Right cardiac atrium (tissue), 5 donors: ENCODE measurements at regions not wholly inside any gene's neighbourhood (a gene's known extent, or its start where the extent isn't known, plus 50 kb on each side); places are given as distances from the start of the nearest gene placed in this dataset.
A peak's percentile ranks its signal among the peaks of the same experiment; 100 is the strongest.

Source experiments
- ATAC-seq, 2 donors: fragments of 200-7000 bp; cut with Tn5 transposase; one replicate each; pipeline versions ENCODE4 v1.8.0 to v1.9.1; 2020; ENCODE audit warnings: moderate library complexity in 2 of 2, mild to moderate bottlenecking in 1 of 2
- DNase-seq, 3 donors: peaks; one replicate each; pipeline ENCODE4 v3.0.0-alpha.2; 2020
- H3K27ac ChIP-seq: one replicate; pipeline ENCODE4 v1.5.1; 2013; ENCODE audit warnings: mild to moderate bottlenecking, low read length, control low read depth, moderate library complexity
- H3K27me3 ChIP-seq: one replicate; pipeline ENCODE4 v1.6.1; 2013; ENCODE audit not compliant: control insufficient read depth, insufficient read depth
- H3K4me1 ChIP-seq: one replicate; pipeline ENCODE4 v1.6.1; 2013; ENCODE audit warnings: low read length; ENCODE audit not compliant: control insufficient read depth, insufficient read depth
- H3K4me3 ChIP-seq: one replicate; pipeline ENCODE4 v1.5.1; 2013; ENCODE audit warnings: low read length, control low read depth
- H3K9me3 ChIP-seq: one replicate; pipeline ENCODE4 v1.6.1; 2013; ENCODE audit warnings: low read length; ENCODE audit not compliant: control insufficient read depth
- WGBS: extraction: QIAGEN DNeasy Blood & Tissue Kit; methylation state at CpG from one replicate; pipeline ENCODE4 v1.1.7; 2013; 5-methylcytosine and 5-hydroxymethylcytosine counted together
- intact Hi-C, 4 donors: fragments of 100-400 bp; cut with DNase I; formaldehyde crosslinking; loops; one replicate each; pipeline versions ENCODE4 v1.11.0 to v1.14.0; 2022 to 2023
- donor health status: healthy with polysubstance abuse.
- donor health status: DM: no; HTN: yes; CAD: no.
- donor health status: DM: no; HTN: no; CAD: no.
- donor health status: DM: no; HTN: yes; CAD: no; lungs with severe emphysema.
- donor health status: DM: yes; HTN: yes; CAD: no.

DNA sequence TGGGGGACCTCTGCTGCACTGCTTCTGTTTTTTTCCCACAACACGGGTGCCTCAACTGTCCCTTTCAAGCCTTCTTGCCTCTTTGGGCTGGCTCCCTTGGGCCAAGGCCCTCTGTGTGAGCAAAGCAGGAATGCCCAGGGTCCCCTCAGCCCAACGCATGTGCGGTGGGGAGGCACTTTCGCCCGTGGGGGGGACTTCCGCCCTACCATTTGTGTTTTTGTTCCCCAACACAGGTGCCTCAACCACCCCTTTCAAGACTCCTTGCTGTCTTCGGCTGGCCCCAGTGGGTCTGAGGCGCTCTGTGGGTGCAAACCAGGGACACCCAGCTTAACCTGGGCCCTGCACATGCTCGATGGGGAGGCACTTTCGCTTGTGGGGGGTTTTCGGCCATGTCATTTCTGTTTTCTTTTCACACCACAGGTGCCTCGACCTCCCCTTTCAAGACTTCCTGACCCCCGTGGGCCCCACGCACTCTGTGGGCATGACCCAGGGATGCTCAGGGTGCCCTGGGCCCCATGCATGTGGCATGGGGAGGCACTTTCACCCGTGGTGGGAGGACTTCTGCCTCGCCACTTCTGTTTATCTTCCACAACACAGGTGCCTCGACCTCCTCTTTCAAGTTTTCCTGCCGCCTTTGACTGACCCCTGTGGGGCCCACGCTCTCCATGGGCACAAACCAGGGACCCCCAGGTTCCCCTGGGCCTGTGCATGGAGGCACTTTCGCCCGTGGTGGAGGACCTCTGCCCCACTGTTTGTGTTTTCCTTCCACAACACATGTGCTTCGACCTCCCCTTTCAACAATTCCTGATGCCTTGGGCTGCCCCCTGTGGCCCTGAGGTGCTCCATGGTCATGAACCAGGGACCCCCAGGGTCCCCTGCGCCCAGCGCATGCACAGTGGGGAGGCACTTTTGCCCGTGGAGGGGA lies 365.7 kb downstream of the ALG10 start:
- ATAC-seq (no peak), DNase-seq (peak in 2 of 3 donors; percentile 18 to 51)
- 72% methylated on average over 25 of the region's 25 CpGs for WGBS
- Histone ChIP-seq H3K4me3 (no peak overlapping the region), H3K9me3 (no peaks in the 10 kb centered on the region), H3K27ac (no peak overlapping the region), H3K4me1 (no peaks in the 10 kb centered on the region), H3K27me3 (no peaks in the 10 kb centered on the region)
- intact Hi-C loops, result no loop called here

DNA sequence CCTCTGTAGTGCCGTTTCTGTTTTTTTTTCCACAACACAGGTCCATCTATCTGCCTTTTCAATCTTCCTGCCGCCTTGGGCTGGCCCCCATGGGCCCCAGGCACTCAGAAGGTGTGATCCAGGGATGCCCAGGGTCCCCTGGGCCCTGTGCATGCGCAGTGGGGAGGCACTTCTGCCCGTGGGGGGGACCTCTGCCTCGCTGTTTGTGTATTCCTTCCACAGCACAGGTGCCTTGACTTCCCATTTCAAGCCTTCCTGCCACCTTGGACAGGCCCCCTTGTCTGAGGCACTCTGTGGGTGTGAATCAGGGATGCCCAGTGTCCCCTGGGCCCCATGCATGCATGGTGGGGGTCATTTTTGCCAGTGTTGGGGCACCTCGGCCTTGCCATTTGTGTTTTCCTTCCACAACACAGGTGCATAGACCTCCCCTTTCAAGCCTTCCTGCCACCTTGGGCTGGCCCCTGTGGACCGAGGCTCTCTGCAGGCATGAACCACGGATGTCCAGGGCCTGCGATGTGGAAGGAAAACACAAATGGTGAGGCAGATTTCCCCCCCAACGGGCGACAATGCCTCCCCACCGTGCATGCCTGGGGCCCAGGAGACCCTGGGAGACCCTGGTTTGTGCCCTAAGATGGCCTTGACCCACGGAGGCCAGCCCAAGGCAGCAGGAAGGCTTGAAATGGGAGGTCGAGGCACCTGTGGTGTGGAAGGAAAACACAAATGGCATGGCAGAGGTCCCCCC lies 366.5 kb downstream of the ALG10 start:
- intact Hi-C loops, result no loop called here
- no peak overlapping the region for H3K4me3 ChIP-seq
- H3K4me1 ChIP-seq, result no peaks in the 10 kb centered on the region
- DNase-seq (peak in 2 of 3 donors; percentile 19 to 22), ATAC-seq (no peak)
- no peaks in the 10 kb centered on the region for H3K9me3 ChIP-seq
- 60% methylated on average over 14 of the region's 14 CpGs for WGBS
- H3K27ac ChIP-seq, result no peak overlapping the region
- H3K27me3 ChIP-seq, result no peaks in the 10 kb centered on the region

DNA sequence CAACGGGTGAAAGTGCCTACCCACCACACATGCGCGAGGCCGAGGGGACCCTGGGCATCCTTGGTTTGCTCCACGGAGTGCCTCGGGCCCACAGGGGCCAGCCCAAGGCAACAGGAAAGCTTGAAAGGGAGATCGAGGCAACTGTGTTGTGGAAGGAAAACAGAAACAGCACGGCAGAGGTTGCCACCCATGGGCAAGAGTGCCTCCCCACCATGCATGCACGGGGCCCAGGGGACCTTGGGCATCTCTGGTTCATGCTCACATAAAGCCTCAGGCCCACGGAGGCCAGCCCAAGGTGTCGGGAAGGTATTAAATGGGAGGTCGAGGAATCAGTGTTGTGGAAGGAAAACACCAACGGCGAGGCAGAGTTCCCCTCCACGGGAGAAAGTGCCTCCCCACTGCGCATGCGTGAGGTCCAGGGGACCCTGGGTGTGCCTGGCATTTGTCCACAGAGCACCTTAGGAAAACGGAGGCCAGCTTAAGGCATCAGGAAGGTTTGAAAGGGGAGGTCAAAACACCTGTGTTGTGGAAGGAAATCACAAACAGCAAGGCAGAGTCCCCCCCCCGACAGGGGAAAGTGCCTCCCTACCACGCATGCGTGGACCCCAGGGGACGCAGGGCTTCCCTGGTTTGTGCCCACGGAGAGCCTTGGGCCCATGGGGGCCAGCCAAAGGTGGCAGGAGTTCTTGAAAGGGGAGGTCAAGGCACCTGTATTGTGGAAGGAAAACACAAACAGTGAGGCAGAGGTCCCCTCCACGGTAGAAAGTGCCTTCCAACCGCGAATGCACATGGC lies 367.3 kb downstream of the ALG10 start:
- intact Hi-C loops, result no loop called here
- peak in 2 of 3 donors; percentile 10 to 17 for DNase-seq
- H3K9me3 ChIP-seq, result no peaks in the 10 kb centered on the region

DNA sequence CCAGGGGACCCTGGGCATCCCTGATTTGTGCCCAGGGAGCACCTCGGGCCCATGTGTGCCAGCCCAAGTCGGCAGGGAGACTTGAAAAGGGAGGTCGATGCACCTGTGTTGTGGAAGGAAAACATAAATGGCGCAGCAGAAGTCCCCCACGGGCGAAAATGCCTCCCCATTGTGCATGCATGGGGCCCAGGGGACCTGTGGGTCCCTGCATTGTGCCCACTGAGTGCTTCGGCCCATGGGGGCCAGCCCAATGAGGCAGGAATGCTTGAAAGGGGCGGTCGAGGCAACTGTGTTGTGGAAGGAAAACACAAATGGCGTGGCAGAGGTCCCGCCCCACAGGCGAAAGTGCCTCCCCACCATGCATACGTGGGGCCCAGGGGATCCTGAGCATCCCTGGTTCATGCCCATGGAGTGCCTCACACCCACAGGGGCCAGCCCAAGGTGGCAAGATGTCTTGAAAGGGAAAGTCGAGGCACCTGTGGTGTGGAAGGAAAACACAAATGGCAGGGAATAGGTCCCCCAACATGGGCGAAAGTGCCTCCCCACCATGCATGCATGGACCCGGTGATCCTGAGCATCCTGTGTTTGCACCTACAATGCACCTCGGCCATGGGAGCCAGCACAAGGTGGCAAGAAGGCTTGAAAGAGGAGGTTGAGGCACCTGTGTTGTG lies 368.0 kb downstream of the ALG10 start:
- H3K27me3 ChIP-seq, result no peaks in the 10 kb centered on the region
- H3K4me3 ChIP-seq, result no peak overlapping the region
- no peaks in the 10 kb centered on the region for H3K4me1 ChIP-seq
- 69% methylated on average over 17 of the region's 17 CpGs for WGBS
- DNase-seq (peak in 2 of 3 donors; percentile 16 to 27), ATAC-seq (no peak)
- H3K27ac ChIP-seq, result no peak overlapping the region
- no peaks in the 10 kb centered on the region for H3K9me3 ChIP-seq
- intact Hi-C loops, result no loop called here

More for the DNA sequence above, 367.3 kb downstream of the ALG10 start:
- Histone ChIP-seq H3K27me3 (no peaks in the 10 kb centered on the region), H3K27ac (no peak overlapping the region), H3K4me1 (no peaks in the 10 kb centered on the region), H3K4me3 (no peak overlapping the region)
- ATAC-seq, result no peak
- WGBS, result 63% methylated on average over 26 of the region's 26 CpGs

DNA sequence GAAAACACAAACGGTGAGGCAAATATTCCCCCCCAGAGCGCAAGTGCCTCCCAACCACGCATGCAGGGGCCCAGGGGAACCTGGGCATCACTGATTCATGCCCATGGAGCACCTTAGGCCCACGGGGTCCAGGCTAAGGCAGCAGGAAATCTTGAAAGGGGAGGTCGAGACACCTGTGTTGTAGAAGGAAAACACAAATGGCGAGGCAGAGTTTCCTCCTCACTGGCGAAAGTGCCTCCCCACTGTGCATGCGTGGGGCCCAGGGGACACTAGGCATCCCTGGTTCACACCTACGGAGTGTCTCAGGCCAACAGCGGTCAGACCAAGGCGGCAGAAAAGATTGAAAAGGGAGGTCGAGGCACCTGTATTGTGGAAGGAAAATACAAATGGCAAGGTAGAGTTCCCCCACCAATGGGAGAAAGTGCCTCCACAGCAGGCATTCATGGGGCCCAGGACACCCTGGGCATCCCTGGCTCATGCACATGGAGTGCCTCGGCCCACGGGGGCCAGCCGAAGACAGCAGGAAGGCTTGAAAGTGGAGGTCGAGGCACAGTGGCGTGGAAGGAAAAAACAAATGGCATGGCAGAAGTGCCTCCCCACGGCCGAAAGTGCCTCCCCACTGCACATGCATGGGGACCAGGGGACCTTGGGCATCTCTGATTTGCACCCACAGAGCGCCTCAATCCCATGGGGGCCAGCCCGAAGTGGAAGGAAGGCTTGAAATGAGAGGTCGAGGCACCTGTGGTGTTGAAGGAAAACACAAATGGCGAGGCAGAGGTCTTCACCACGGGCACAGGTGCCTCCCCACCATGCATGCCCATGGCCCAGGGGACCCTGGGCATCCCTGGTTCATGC lies 368.8 kb downstream of the ALG10 start:
- Histone ChIP-seq H3K4me3 (no peak overlapping the region), H3K9me3 (no peaks in the 10 kb centered on the region), H3K4me1 (no peaks in the 10 kb centered on the region), H3K27me3 (no peaks in the 10 kb centered on the region), H3K27ac (no peak overlapping the region)
- peak in 2 of 3 donors; percentile 16 to 35 for DNase-seq
- intact Hi-C loops, result no loop called here
- no peak for ATAC-seq
- WGBS, result 72% methylated on average over 24 of the region's 24 CpGs

DNA sequence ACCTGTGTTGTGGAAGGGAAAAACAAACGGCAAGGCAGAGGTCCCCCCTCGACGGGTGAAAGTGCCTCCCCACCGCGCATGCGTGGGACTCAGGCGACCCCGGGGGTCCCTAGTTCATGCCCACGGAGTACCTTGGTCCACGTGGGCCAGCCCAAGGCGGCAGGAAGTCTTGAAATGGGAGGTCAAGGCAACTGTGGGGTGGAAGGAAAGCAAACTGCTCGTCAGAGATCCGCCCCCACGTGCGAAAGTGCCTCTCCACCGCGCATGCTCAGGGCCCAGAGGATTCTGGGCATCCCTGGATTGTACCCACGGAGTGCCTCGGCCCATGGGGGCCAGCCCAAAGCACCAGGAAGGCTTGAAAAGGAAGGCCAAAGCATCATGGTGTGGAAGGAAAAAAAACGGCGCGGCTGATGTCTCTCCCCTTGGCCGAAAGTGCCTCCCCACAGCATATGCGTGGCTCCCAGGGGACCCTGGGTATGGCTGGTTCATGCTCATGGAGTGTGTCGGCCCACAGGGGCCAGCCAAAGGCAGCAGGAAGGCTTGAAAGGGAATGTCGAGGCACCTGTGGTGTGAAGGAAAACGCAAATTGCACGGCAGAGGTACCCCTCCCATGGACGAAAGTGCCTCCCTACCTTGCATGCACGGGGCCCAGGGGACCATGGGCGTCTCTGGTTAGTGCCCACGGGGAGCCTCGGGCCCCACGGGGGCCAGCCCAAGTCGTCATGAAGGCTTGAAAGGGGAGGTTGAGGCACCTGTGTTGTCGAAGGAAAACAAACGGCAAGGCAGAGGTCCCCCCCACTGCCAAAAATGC lies 369.7 kb downstream of the ALG10 start:
- ATAC-seq, result no peak
- no peaks in the 10 kb centered on the region for H3K27me3 ChIP-seq
- 59% methylated on average over 37 of the region's 37 CpGs for WGBS
- intact Hi-C loops, result no loop called here
- no peak overlapping the region for H3K4me3 ChIP-seq
- DNase-seq, result peak in 2 of 3 donors; percentile 18 to 45
- no peaks in the 10 kb centered on the region for H3K9me3 ChIP-seq
- no peak overlapping the region for H3K27ac ChIP-seq
- H3K4me1 ChIP-seq, result no peaks in the 10 kb centered on the region

DNA sequence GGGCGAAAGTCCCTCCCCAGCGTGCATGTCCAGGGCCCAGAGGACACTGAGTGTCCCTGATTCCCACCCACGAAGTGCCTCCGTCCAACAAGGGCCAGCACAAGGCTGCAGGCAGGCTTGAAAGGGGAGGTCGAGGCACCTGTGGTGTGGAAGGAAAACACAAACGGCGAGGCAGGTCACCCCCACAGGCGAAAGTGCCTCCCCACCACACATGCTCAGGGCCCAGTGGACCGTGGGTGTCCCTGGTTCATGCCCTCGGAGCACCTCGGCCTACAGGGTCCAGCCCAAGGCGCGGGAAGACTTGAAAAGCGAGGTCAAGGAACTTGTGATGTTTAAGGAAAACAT lies 370.4 kb downstream of the ALG10 start:
- Histone ChIP-seq H3K4me1 (no peaks in the 10 kb centered on the region), H3K27me3 (no peaks in the 10 kb centered on the region), H3K4me3 (no peak overlapping the region), H3K27ac (no peak overlapping the region), H3K9me3 (no peaks in the 10 kb centered on the region)
- DNase-seq, result peak in 1 of 3 donors; percentile 32
- ATAC-seq, result no peak
- 81% methylated on average over 14 of the region's 14 CpGs for WGBS
- intact Hi-C loops, result no loop called here

DNA sequence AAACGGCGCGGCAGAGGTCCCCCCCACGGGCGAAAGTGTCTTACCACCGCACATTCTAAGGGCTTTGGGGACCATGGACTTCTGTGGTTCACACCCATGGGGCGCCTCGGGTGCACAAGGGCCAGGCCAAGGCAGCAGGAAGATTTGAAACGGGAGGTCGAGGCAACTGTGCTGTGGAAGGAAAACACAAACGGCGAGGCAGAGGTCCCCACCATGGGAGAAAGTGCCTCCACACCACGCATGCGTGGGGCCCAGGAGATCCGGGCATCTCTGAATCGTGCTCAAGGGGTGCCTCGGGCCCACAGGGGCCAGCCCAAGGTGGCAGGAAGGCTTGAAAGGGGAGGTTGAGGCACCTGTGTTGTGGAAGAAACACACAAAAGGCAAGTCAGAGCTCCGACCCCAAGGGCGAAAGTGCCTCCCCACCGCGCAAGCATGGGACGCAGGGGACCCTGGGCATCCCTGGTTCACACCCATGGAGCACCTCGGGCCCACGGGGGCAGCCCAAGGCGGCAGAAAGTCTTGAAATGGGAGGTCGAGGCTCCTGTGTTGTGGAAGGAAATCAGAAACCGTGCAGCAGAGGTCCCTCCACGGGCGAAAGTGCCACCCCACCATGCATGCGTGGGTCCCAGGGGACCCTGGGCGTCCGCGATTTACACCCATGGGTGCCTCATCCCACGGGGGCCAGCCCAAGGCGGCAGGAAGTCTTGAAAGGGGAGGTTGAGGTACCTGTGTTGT lies 371.0 kb downstream of the ALG10 start:
- intact Hi-C loops, result no loop called here
- WGBS, result 62% methylated on average over 35 of the region's 35 CpGs
- Histone ChIP-seq H3K9me3 (no peaks in the 10 kb centered on the region), H3K4me3 (no peak overlapping the region), H3K27ac (no peak overlapping the region), H3K4me1 (no peaks in the 10 kb centered on the region), H3K27me3 (no peaks in the 10 kb centered on the region)
- peak; percentile 2 to 37 (median 33) for DNase-seq
- no peak for ATAC-seq

DNA sequence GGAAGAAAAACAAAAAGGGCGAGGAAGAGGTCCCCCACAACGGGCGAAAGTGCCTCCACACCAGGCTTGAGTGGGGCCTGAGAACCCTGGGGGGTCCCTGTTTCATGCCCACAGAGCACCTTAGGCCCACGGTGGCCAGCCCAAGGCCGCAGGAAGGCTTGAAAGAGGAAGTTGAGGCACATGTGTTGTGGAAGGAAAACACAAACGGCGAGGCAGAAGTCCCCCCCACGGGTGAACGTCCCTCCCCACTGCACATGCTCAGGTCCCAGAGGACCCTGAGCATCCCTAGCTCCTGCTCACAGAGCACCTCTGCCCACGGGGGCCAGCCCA lies 371.5 kb downstream of the ALG10 start:
- DNase-seq (peak in 2 of 3 donors; percentile 2 to 36), ATAC-seq (no peak)
- intact Hi-C loops, result no loop called here
- H3K27ac ChIP-seq, result no peak overlapping the region
- no peaks in the 10 kb centered on the region for H3K9me3 ChIP-seq
- 55% methylated on average over 10 of the region's 10 CpGs for WGBS
- no peaks in the 10 kb centered on the region for H3K4me1 ChIP-seq
- no peak overlapping the region for H3K4me3 ChIP-seq
- H3K27me3 ChIP-seq, result no peaks in the 10 kb centered on the region
